Epithelial cell of prostate (primary cell): ENCODE measurements at regions not wholly inside any gene's neighbourhood (a gene's known extent, or its start where the extent isn't known, plus 50 kb on each side); places are given as distances from the start of the nearest gene placed in this dataset.
"Not testable (repeated sequence)": the region's sequence is repeated elsewhere in the genome, so short reads cannot be mapped to it uniquely, and the experiment has no call there.

Experiments used
- DNase-seq: peaks from one replicate; pipeline ENCODE4 v3.0.0-alpha.2; 2011; ENCODE audit warnings: low read depth, low spot score
- H3K27ac ChIP-seq: fragments of 450-650 bp; 2 replicates; pipeline ENCODE4 v1.5.1; 2017; ENCODE audit warnings: mild to moderate bottlenecking

GRCh38 chr17:68674029-68674925 is 73.1 kb upstream of the FAM20A start:
- DNase-seq: no peak
- no peak overlapping the region for H3K27ac ChIP-seq

DNA sequence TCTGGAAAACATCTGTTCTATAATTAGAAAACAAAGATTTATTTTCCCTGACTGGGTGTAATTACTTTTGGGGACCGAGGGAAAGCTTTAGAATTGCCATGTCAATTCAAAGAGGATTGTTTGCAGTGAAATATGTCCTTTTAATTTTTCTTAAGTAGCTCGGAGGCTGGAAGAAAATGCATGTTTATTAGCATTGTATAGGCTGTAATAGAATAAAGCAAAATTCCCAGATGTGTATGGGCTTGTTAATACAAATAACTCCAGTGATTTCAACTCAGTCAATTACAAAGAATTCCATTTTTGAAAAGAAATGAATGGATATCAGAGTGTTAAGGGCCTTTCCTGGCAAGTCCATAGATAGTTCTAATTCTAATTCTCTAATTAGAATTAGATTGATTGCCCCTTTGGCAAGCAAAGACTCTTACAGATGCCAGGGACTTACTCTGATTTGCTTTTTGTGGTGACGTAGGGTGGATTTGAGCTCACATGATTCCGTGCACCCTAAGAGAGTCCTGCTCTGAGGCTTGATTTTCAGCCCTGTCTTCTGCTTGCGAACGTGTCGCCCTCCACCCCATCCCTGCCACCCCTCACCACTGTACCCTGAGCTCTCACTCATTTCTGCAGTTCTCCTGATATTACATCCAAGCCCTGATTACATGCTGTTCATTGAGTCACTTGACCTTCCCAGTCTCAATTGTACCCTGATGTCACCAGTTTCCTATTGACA is 70.0 kb upstream of the FAM20A start:
- DNase-seq: no peak
- no peak overlapping the region for H3K27ac ChIP-seq

DNA sequence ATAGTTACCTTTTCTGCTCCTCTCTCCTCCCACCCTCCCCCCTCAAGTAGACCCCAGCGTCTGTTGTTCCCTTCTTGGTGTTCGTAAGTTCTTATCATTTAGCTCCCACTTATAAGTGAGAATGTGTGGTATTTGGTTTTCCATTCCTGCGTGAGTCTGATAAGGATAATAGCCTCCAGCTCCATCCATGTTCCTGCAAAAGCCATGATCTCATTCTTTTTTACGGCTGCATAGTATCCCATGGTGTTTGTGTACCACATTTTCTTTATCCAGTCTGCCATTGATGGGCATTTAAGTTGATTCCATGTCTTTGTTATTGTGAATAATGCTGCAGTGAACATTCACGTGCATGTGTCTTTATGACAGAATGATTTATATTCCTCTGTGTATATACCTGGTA is 65.3 kb upstream of the FAM20A start:
- not testable (repeated sequence) for DNase-seq, H3K27ac ChIP-seq

- DNase-seq: no peak
- H3K27ac ChIP-seq: no peak overlapping the region
Observed at GRCh38 chr17:68665373-68665772, 64.2 kb upstream of the FAM20A start.

GRCh38 chr17:68662479-68662878 is 61.3 kb upstream of the FAM20A start:
- H3K27ac ChIP-seq: no peak overlapping the region
- no peak for DNase-seq

DNA sequence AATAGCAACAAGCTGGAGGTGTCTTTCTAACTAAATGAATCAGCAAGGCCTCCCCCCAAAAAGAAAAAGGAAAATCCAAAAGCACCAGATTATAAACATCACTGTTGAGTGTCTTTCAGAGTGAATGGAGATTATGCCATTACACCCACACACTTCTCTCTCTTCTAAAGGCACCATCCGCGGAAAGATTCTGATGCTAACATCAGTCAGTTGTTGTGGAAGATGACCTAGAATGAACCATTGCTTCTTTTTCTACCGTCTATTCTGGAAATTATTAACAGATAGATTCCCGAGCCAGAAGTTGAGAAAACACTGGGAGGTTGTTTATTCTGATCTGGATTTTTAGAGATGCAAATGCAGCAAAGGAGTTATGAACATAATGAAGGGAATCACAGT is 60.9 kb upstream of the FAM20A start:
- DNase-seq: no peak
- H3K27ac ChIP-seq: no peak overlapping the region

GRCh38 chr17:68661265-68662036 is 60.3 kb upstream of the FAM20A start:
- no peak overlapping the region for H3K27ac ChIP-seq
- no peak for DNase-seq

DNA sequence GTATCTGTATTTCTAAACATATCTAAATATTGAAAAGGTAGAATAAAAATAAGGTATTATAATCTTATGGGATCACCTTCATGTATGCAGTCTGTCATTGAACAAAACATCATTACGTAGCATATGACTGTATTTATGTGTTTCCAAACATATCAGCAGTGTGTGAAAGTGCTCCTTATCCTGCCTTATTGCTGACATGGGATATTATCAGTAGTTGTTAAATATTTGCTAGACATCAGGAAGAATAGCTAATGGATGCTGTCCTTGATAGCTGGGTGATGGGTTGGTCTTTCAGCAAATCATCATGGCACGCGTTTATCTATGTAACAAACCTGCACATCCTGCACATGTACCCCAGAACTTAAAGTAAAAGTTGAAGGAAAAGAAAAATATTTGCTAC is 59.1 kb upstream of the FAM20A start:
- no peak for DNase-seq
- no peak overlapping the region for H3K27ac ChIP-seq

GRCh38 chr17:68658999-68659780 is 58.0 kb upstream of the FAM20A start:
- no peak for DNase-seq
- no peak overlapping the region for H3K27ac ChIP-seq

- DNase-seq: no peak
- no peak overlapping the region for H3K27ac ChIP-seq
Observed at GRCh38 chr17:68657576-68657975, 56.4 kb upstream of the FAM20A start.

DNA sequence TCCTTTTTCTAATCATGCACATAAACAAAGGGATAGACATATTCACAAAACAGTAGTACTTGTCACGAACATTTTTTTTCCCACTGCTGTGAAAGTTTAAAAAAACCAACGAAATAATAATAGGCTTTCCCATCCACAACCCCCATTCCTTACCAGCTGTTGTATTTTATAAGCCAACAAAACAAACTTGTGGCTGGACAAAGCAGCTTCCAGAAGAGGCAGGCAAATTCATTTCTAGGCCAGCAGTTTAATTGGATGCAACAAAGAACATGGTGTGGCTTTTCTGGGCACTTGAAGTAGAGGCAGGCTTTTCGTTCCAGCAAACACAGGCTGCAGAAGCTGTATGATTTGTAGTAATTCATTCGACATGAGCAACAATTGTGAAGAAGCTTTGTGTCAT is 56.0 kb upstream of the FAM20A start:
- no peak overlapping the region for H3K27ac ChIP-seq
- no peak for DNase-seq

DNA sequence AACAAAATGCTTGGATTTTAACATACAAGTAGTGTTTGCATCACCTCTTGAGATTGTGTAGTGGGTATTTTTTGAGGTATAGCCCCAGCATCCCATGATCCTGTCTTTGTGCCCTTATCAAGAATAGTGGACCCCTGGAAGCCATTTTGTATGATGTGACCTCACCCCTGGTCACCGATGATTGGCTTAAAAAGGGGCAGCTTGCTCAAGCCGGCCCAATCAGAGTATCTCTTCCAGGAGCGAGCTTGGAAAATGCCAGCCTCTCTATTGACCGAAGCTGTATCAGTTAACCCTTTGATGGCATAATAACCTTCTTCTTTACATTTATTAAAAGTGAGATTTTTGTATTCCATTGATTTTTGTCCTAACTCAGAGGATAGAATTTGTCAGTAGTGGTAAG is 55.5 kb upstream of the FAM20A start:
- DNase-seq: no peak
- H3K27ac ChIP-seq: no peak overlapping the region
